Endothelial cell of umbilical vein (primary cell): ENCODE measurements at regions not wholly inside any gene's neighbourhood (a gene's known extent, or its start where the extent isn't known, plus 50 kb on each side); places are given as distances from the start of the nearest gene placed in this dataset.
"Not testable (repeated sequence)": the region's sequence is repeated elsewhere in the genome, so short reads cannot be mapped to it uniquely, and the experiment has no call there.

Source experiments
- EZH2 ChIP-seq: IDR thresholded peaks from 2 replicates; pipeline ENCODE4 v1.6.1; 2012; ENCODE audit warnings: borderline replicate concordance, low read depth, mild to moderate bottlenecking, moderate library complexity, low read length, inconsistent platforms; ENCODE audit not compliant: severe bottlenecking
- FOS ChIP-seq: IDR thresholded peaks from 2 replicates; pipeline ENCODE4 v1.6.1; 2011; ENCODE audit warnings: mild to moderate bottlenecking, low read length, moderate library complexity, borderline replicate concordance; ENCODE audit not compliant: insufficient read depth
- POLR2AphosphoS5 ChIP-seq: IDR thresholded peaks from 2 replicates; pipeline ENCODE4 v1.6.1; 2012; ENCODE audit warnings: low read depth, mild to moderate bottlenecking, control low read depth, low read length, moderate library complexity; ENCODE audit not compliant: insufficient read depth
- TF ChIP-seq, protein P1 (sequence below), 2 donors: IDR thresholded peaks; 1 replicate in 1 of 2; 2 replicates in 1 of 2; pipeline ENCODE4 v1.5.1; 2011; ENCODE audit warnings: low read length in 2 of 2, mild to moderate bottlenecking in 2 of 2, moderate library complexity in 2 of 2, control low read depth in 1 of 2, inconsistent platforms in 1 of 2, low read depth in 1 of 2; ENCODE audit not compliant: insufficient read depth in 1 of 2; ENCODE audit errors: extremely low read depth in 1 of 2
- TF ChIP-seq, protein P2 (sequence below): IDR thresholded peaks from 2 replicates; pipeline ENCODE4 v1.6.1; 2011; ENCODE audit not compliant: insufficient read depth, insufficient read length

DNA sequence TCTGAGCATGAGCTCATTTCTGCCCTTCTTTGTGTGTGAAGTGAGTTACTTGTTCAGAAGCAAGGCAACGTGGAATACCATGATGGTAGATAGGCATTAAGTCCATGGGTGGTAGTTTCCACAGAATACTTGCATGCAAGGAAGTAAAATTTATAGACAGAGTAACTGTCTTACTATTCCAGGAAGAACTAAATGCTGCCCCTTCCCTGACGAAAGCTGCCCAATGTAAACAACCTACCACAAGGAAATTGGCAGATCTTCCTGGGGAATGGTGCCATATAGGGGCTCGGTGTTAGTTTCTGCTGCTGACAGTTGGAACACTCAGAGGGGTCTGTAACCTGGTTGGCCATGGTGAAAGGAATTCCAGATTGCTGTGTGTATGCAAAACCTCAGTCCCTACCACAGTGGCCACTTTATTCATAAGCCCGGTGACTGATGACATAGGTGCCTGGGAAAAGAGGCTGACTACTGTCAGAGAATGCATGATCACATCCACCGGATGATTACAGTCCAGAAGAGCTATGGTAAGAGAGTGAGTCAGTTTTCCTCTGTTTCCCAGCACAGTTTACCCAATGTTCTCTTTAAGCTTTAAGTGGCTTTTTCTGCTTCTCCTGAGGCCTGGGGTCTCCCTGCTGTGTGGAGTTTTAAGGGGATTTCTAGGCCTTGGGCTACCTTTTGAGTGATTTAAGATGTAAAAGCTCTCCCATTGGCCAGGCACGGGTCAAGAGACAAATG lies 463.7 kb upstream of the NPAP1 start:
- not testable (repeated sequence) for TF ChIP-seq POLR2AphosphoS5, EZH2, FOS
- TF ChIP-seq, protein P1, sequence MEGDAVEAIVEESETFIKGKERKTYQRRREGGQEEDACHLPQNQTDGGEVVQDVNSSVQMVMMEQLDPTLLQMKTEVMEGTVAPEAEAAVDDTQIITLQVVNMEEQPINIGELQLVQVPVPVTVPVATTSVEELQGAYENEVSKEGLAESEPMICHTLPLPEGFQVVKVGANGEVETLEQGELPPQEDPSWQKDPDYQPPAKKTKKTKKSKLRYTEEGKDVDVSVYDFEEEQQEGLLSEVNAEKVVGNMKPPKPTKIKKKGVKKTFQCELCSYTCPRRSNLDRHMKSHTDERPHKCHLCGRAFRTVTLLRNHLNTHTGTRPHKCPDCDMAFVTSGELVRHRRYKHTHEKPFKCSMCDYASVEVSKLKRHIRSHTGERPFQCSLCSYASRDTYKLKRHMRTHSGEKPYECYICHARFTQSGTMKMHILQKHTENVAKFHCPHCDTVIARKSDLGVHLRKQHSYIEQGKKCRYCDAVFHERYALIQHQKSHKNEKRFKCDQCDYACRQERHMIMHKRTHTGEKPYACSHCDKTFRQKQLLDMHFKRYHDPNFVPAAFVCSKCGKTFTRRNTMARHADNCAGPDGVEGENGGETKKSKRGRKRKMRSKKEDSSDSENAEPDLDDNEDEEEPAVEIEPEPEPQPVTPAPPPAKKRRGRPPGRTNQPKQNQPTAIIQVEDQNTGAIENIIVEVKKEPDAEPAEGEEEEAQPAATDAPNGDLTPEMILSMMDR (IDR thresholded peaks at IDR 0.05; ENCODE audit: extremely low read depth in 1 of 2, insufficient read depth in 1 of 2, low read depth in 1 of 2, low read length in 2 of 2) = not testable (repeated sequence)
- TF ChIP-seq, protein P2, sequence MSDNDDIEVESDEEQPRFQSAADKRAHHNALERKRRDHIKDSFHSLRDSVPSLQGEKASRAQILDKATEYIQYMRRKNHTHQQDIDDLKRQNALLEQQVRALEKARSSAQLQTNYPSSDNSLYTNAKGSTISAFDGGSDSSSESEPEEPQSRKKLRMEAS = not testable (repeated sequence)
